GM12878 (cell line): ENCODE measurements at regions not wholly inside any gene's neighbourhood (a gene's known extent, or its start where the extent isn't known, plus 50 kb on each side); places are given as distances from the start of the nearest gene placed in this dataset.

Experiments
- EZH2 ChIP-seq: IDR thresholded peaks from 2 replicates; pipeline ENCODE4 v1.6.1; 2012; ENCODE audit warnings: low read depth, mild to moderate bottlenecking, control low read depth, inconsistent platforms, low read length, borderline replicate concordance; ENCODE audit not compliant: control insufficient read depth
- FOXM1 ChIP-seq: IDR thresholded peaks from 2 replicates; pipeline ENCODE4 v1.6.1; 2012; ENCODE audit warnings: low read depth, mild to moderate bottlenecking, inconsistent platforms, low read length, moderate library complexity
- POLR2AphosphoS5 ChIP-seq: IDR thresholded peaks from 2 replicates; pipeline ENCODE4 v1.6.1; 2011; ENCODE audit warnings: mild to moderate bottlenecking, low read length, inconsistent platforms
- RCOR1 ChIP-seq: conservative IDR thresholded peaks from 2 replicates; pipeline ENCODE4 v1.6.1; 2012; ENCODE audit warnings: low read depth, low read length, improper control_type of control experiment
- RFX5 ChIP-seq: IDR thresholded peaks from 2 replicates; pipeline ENCODE4 v1.6.1; 2011; ENCODE audit warnings: low read depth, low read length, improper control_type of control experiment
- SUZ12 ChIP-seq: fragments of 200-600 bp; sonication (generic); IDR thresholded peaks from one replicate; pipeline ENCODE4 v1.6.1; 2018; ENCODE audit warnings: antibody characterized with exemption, mild to moderate bottlenecking; ENCODE audit not compliant: unreplicated experiment
- TF ChIP-seq, protein P1 (sequence below), 3 experiments: IDR thresholded peaks in 2 of 3; conservative IDR thresholded peaks in 1 of 3; 2 replicates each; pipeline ENCODE4 v1.5.1; 2011; ENCODE audit warnings: low read depth in 3 of 3, low read length in 3 of 3, mild to moderate bottlenecking in 3 of 3, control low read depth in 2 of 3, moderate library complexity in 2 of 3, inconsistent platforms in 1 of 3, mixed read lengths in 1 of 3; ENCODE audit not compliant: control insufficient read depth in 2 of 3, insufficient read depth in 1 of 3; ENCODE audit errors: extremely low read depth in 1 of 3
- TF ChIP-seq, protein P2 (sequence below): IDR thresholded peaks from 2 replicates; pipeline ENCODE4 v1.6.1; 2011; ENCODE audit warnings: low read depth, low read length, improper control_type of control experiment, borderline replicate concordance
- TF ChIP-seq, protein P3 (sequence below): IDR thresholded peaks from 2 replicates; pipeline ENCODE4 v1.6.1; 2012; ENCODE audit warnings: improper control_type of control experiment, low read depth, low read length; ENCODE audit not compliant: insufficient replicate concordance
- TF ChIP-seq, protein P4 (sequence below): fragments of 450-650 bp; IDR thresholded peaks from 2 replicates; pipeline ENCODE4 v1.6.1; 2017; ENCODE audit warnings: low read depth, mild to moderate bottlenecking, moderate library complexity

DNA sequence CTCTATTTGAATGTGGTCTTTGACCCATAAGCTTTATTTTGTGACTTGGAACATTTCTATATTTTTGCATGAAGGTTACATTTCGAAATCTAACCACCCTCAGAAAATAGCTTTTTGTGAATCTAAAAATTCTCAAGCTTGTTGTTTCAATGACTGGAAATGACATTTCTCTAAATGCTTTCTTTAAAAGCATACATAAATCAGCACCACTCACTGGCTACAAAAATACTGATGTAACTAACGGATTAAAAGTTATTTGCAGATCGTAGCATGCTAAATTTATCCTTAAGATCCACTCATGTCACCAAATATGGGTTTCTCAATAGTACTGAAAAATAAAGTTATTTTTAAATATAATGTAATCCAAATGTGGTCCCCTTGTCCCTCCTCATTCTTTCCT is 55.2 kb upstream of the ACAN start:
- TF ChIP-seq, protein P1, sequence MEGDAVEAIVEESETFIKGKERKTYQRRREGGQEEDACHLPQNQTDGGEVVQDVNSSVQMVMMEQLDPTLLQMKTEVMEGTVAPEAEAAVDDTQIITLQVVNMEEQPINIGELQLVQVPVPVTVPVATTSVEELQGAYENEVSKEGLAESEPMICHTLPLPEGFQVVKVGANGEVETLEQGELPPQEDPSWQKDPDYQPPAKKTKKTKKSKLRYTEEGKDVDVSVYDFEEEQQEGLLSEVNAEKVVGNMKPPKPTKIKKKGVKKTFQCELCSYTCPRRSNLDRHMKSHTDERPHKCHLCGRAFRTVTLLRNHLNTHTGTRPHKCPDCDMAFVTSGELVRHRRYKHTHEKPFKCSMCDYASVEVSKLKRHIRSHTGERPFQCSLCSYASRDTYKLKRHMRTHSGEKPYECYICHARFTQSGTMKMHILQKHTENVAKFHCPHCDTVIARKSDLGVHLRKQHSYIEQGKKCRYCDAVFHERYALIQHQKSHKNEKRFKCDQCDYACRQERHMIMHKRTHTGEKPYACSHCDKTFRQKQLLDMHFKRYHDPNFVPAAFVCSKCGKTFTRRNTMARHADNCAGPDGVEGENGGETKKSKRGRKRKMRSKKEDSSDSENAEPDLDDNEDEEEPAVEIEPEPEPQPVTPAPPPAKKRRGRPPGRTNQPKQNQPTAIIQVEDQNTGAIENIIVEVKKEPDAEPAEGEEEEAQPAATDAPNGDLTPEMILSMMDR (IDR thresholded peaks at IDR 0.05 in 2 of 3, conservative IDR thresholded peaks at IDR 0.05 in 1 of 3; ENCODE audit: control insufficient read depth in 2 of 3, extremely low read depth in 1 of 3, insufficient read depth in 1 of 3, low read depth in 3 of 3, low read length in 3 of 3): no peak
- no peak for TF ChIP-seq EZH2
- TF ChIP-seq FOXM1: no peak
- no peak for TF ChIP-seq RCOR1
- TF ChIP-seq SUZ12: no peak
- TF ChIP-seq, protein P2, sequence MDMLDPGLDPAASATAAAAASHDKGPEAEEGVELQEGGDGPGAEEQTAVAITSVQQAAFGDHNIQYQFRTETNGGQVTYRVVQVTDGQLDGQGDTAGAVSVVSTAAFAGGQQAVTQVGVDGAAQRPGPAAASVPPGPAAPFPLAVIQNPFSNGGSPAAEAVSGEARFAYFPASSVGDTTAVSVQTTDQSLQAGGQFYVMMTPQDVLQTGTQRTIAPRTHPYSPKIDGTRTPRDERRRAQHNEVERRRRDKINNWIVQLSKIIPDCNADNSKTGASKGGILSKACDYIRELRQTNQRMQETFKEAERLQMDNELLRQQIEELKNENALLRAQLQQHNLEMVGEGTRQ: no peak
- TF ChIP-seq, protein P3, sequence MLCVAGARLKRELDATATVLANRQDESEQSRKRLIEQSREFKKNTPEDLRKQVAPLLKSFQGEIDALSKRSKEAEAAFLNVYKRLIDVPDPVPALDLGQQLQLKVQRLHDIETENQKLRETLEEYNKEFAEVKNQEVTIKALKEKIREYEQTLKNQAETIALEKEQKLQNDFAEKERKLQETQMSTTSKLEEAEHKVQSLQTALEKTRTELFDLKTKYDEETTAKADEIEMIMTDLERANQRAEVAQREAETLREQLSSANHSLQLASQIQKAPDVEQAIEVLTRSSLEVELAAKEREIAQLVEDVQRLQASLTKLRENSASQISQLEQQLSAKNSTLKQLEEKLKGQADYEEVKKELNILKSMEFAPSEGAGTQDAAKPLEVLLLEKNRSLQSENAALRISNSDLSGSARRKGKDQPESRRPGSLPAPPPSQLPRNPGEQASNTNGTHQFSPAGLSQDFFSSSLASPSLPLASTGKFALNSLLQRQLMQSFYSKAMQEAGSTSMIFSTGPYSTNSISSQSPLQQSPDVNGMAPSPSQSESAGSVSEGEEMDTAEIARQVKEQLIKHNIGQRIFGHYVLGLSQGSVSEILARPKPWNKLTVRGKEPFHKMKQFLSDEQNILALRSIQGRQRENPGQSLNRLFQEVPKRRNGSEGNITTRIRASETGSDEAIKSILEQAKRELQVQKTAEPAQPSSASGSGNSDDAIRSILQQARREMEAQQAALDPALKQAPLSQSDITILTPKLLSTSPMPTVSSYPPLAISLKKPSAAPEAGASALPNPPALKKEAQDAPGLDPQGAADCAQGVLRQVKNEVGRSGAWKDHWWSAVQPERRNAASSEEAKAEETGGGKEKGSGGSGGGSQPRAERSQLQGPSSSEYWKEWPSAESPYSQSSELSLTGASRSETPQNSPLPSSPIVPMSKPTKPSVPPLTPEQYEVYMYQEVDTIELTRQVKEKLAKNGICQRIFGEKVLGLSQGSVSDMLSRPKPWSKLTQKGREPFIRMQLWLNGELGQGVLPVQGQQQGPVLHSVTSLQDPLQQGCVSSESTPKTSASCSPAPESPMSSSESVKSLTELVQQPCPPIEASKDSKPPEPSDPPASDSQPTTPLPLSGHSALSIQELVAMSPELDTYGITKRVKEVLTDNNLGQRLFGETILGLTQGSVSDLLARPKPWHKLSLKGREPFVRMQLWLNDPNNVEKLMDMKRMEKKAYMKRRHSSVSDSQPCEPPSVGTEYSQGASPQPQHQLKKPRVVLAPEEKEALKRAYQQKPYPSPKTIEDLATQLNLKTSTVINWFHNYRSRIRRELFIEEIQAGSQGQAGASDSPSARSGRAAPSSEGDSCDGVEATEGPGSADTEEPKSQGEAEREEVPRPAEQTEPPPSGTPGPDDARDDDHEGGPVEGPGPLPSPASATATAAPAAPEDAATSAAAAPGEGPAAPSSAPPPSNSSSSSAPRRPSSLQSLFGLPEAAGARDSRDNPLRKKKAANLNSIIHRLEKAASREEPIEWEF: no peak
- TF ChIP-seq, protein P4, sequence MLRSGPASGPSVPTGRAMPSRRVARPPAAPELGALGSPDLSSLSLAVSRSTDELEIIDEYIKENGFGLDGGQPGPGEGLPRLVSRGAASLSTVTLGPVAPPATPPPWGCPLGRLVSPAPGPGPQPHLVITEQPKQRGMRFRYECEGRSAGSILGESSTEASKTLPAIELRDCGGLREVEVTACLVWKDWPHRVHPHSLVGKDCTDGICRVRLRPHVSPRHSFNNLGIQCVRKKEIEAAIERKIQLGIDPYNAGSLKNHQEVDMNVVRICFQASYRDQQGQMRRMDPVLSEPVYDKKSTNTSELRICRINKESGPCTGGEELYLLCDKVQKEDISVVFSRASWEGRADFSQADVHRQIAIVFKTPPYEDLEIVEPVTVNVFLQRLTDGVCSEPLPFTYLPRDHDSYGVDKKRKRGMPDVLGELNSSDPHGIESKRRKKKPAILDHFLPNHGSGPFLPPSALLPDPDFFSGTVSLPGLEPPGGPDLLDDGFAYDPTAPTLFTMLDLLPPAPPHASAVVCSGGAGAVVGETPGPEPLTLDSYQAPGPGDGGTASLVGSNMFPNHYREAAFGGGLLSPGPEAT: no peak
- no peak for TF ChIP-seq RFX5
- TF ChIP-seq POLR2AphosphoS5: no peak
